ENCODE measurements at regions not wholly inside any gene's neighbourhood (a gene's known extent, or its start where the extent isn't known, plus 50 kb on each side); places are given as distances from the start of the nearest gene placed in this dataset.

- no peak for DNase-seq (ENCODE audit: low read depth)
- no peak for TF ChIP-seq CTCF (IDR thresholded peaks at IDR 0.05; ENCODE audit: insufficient read depth, low read depth, low read length, missing control alignments)
- no peak overlapping the region for H3K4me3 ChIP-seq (ENCODE audit: low read length)
Measured at GRCh38 chr12:92213166-92213565, 67.5 kb upstream of the BTG1 start.

GRCh38 chr12:92210071-92210470, 64.4 kb upstream of the BTG1 start:
- DNase-seq (ENCODE audit: low read depth) = no peak
- no peak for TF ChIP-seq CTCF (IDR thresholded peaks at IDR 0.05; ENCODE audit: insufficient read depth, low read depth, low read length, missing control alignments)
- no peak overlapping the region for H3K4me3 ChIP-seq (ENCODE audit: low read length)

- DNase-seq (ENCODE audit: low read depth) = peak; percentile 87
- TF ChIP-seq CTCF (IDR thresholded peaks at IDR 0.05; ENCODE audit: insufficient read depth, low read depth, low read length, missing control alignments) = no peak
Measured at GRCh38 chr12:92208613-92209121, 63.0 kb upstream of the BTG1 start.

DNA sequence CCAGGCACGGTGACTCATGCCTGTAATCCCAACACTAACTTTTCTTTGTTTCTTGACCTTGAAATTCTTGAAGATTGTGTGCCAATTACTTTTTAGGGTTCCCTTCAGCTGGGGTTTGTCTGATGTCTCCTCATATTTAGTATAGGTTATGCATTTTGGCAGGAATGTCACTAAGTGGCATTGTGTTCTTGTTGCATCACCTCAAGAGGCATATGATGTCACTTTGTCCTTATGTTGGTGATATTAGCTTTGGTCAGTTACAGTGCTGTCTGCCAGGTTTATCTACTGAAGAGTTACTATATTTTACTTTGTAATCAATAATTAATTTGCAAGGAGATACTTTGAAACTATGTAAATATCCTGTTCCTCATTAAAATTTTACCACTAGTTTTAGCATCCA, 61.0 kb upstream of the BTG1 start:
- peak; percentile 14 for DNase-seq (ENCODE audit: low read depth)
- H3K4me3 ChIP-seq (ENCODE audit: low read length) = no peak overlapping the region
- no peak for TF ChIP-seq CTCF (IDR thresholded peaks at IDR 0.05; ENCODE audit: insufficient read depth, low read depth, low read length, missing control alignments)

More at GRCh38 chr12:92208613-92209121, 63.0 kb upstream of the BTG1 start:
- H3K4me3 ChIP-seq (ENCODE audit: low read length) = no peak overlapping the region

- no peak overlapping the region for H3K4me3 ChIP-seq (ENCODE audit: low read length)
- DNase-seq (ENCODE audit: low read depth) = no peak
- no peak for TF ChIP-seq CTCF (IDR thresholded peaks at IDR 0.05; ENCODE audit: insufficient read depth, low read depth, low read length, missing control alignments)
Measured at GRCh38 chr12:92206011-92206410, 60.4 kb upstream of the BTG1 start.

GRCh38 chr12:92199819-92200576, 54.4 kb upstream of the BTG1 start:
- H3K4me3 ChIP-seq (ENCODE audit: low read length) = no peak overlapping the region
- DNase-seq (ENCODE audit: low read depth) = no peak
- TF ChIP-seq CTCF (IDR thresholded peaks at IDR 0.05; ENCODE audit: insufficient read depth, low read depth, low read length, missing control alignments) = no peak

GRCh38 chr12:92197815-92198214, 52.2 kb upstream of the BTG1 start:
- DNase-seq (ENCODE audit: low read depth) = no peak
- H3K4me3 ChIP-seq (ENCODE audit: low read length) = no peak overlapping the region
- no peak for TF ChIP-seq CTCF (IDR thresholded peaks at IDR 0.05; ENCODE audit: insufficient read depth, low read depth, low read length, missing control alignments)
